Activated CD8-positive, alpha-beta T cell treated with anti-CD3 and anti-CD28 coated beads for 36 hours (primary cell): ENCODE measurements at regions not wholly inside any gene's neighbourhood (a gene's known extent, or its start where the extent isn't known, plus 50 kb on each side); places are given as distances from the start of the nearest gene placed in this dataset.

Source experiments
- ATAC-seq: fragments of 200-7000 bp; cut with Tn5 transposase; one replicate; pipeline ENCODE4 v1.10.0; 2021; ENCODE audit warnings: mild to moderate bottlenecking, moderate library complexity
- CTCF ChIA-PET: fragments of 350-600 bp; sonication (Branson Sonifier 250); formaldehyde crosslinking; loops from one replicate; lab custom pipeline; 2021; ENCODE audit warnings: antibody characterized with exemption; lab: Charles Lee
- POLR2A ChIA-PET: fragments of 350-600 bp; sonication (Branson Sonifier 250); formaldehyde crosslinking; loops from one replicate; lab custom pipeline; 2021; ENCODE audit warnings: antibody characterized with exemption; lab: Charles Lee
- DNase-seq: peaks from one replicate; pipeline ENCODE4 v3.0.0-alpha.2; 2020
- H3K27ac Mint-ChIP-seq: one replicate; pipeline ENCODE4 v1.8.0; 2021; ENCODE audit warnings: mild to moderate bottlenecking, mixed read lengths
- H3K27me3 Mint-ChIP-seq: one replicate; pipeline ENCODE4 v1.8.0; 2021; ENCODE audit warnings: mixed read lengths
- H3K36me3 Mint-ChIP-seq: one replicate; pipeline ENCODE4 v1.8.0; 2021; ENCODE audit warnings: low read depth, mixed read lengths
- H3K4me1 Mint-ChIP-seq: one replicate; pipeline ENCODE4 v1.8.0; 2021; ENCODE audit warnings: low read depth, mixed read lengths
- H3K4me3 Mint-ChIP-seq: one replicate; pipeline ENCODE4 v1.8.0; 2021; ENCODE audit warnings: mild to moderate bottlenecking, moderate library complexity, mixed read lengths
- H3K9me3 Mint-ChIP-seq: one replicate; pipeline ENCODE4 v1.8.0; 2021; ENCODE audit warnings: mixed read lengths
- CTCF ChIP-seq: fragments of 200-600 bp; IDR thresholded peaks from one replicate; pipeline ENCODE4 v1.8.0; 2022; ENCODE audit warnings: antibody characterized with exemption, mild to moderate bottlenecking
- intact Hi-C: fragments of 100-400 bp; cut with micrococcal nuclease; formaldehyde crosslinking; loops from one replicate; pipeline ENCODE4 v1.10.0; 2022

- ATAC-seq (no peak), DNase-seq (no peak)
- CTCF ChIA-PET, result no interaction called here
- Mint-ChIP-seq H3K27ac (no peak overlapping the region), H3K9me3 (peaks cover 5% of the 10 kb centered on the region), H3K4me3 (no peak overlapping the region), H3K36me3 (no peaks in the 10 kb centered on the region), H3K27me3 (no peaks in the 10 kb centered on the region), H3K4me1 (no peaks in the 10 kb centered on the region)
- TF ChIP-seq CTCF, result no peak
- POLR2A ChIA-PET, result no interaction called here
- intact Hi-C loops, result no loop called here
Measured at GRCh38 chr4:125020089-125021034, 294.4 kb upstream of the FAT4 start.

- peaks cover 5% of the 10 kb centered on the region for H3K9me3 Mint-ChIP-seq
- H3K4me1 Mint-ChIP-seq, result no peaks in the 10 kb centered on the region
- no peak for TF ChIP-seq CTCF
- ATAC-seq (no peak), DNase-seq (no peak)
- H3K27me3 Mint-ChIP-seq, result no peaks in the 10 kb centered on the region
- no peaks in the 10 kb centered on the region for H3K36me3 Mint-ChIP-seq
- H3K27ac Mint-ChIP-seq, result no peak overlapping the region
- ChIA-PET POLR2A (no interaction called here), CTCF (no interaction called here)
- no peak overlapping the region for H3K4me3 Mint-ChIP-seq
- intact Hi-C loops, result no loop called here
Measured at GRCh38 chr4:125016892-125017299, 297.9 kb upstream of the FAT4 start.

GRCh38 chr4:125013891-125014290 lies 300.9 kb upstream of the FAT4 start:
- no peak for ATAC-seq
- H3K27me3 Mint-ChIP-seq, result no peaks in the 10 kb centered on the region
- intact Hi-C loops, result no loop called here
- no peak overlapping the region for H3K27ac Mint-ChIP-seq
- no peaks in the 10 kb centered on the region for H3K36me3 Mint-ChIP-seq
- H3K4me3 Mint-ChIP-seq, result no peak overlapping the region
- CTCF ChIA-PET, result no interaction called here
- no peak for TF ChIP-seq CTCF
- no peaks in the 10 kb centered on the region for H3K4me1 Mint-ChIP-seq
- DNase-seq, result no peak
- POLR2A ChIA-PET, result no interaction called here
- peaks cover 2% of the 10 kb centered on the region for H3K9me3 Mint-ChIP-seq

- intact Hi-C loops, result no loop called here
- CTCF ChIA-PET, result no interaction called here
- Mint-ChIP-seq H3K27ac (no peak overlapping the region), H3K9me3 (no peaks in the 10 kb centered on the region), H3K4me3 (no peak overlapping the region), H3K27me3 (no peaks in the 10 kb centered on the region), H3K36me3 (no peaks in the 10 kb centered on the region), H3K4me1 (no peaks in the 10 kb centered on the region)
- DNase-seq, result no peak
- ATAC-seq, result no peak
- no peak for TF ChIP-seq CTCF
- POLR2A ChIA-PET, result no interaction called here
Measured at GRCh38 chr4:125011646-125012045, 299.1 kb upstream of the ANKRD50 start.

GRCh38 chr4:125010796-125011503 lies 298.4 kb upstream of the ANKRD50 start:
- DNase-seq (no peak), ATAC-seq (no peak)
- Mint-ChIP-seq H3K4me3 (no peak overlapping the region), H3K9me3 (no peaks in the 10 kb centered on the region), H3K27ac (no peak overlapping the region), H3K27me3 (no peaks in the 10 kb centered on the region), H3K36me3 (no peaks in the 10 kb centered on the region), H3K4me1 (no peaks in the 10 kb centered on the region)
- POLR2A ChIA-PET, result no interaction called here
- CTCF ChIA-PET, result no interaction called here
- intact Hi-C loops, result no loop called here
- no peak for TF ChIP-seq CTCF
